GM19468 (cell line): ENCODE measurements at regions not wholly inside any gene's neighbourhood (a gene's known extent, or its start where the extent isn't known, plus 50 kb on each side); places are given as distances from the start of the nearest gene placed in this dataset.

Experiments used
- ATAC-seq: cut with Tn5 transposase; IDR thresholded peaks from one replicate; pipeline ENCODE4 v1.9.1; 2021; ENCODE audit warnings: mild to moderate bottlenecking, moderate library complexity, moderate number of reproducible peaks; ENCODE audit not compliant: unreplicated experiment; ENCODE audit errors: extremely low read depth

GRCh38 chr1:201739492-201740085 is 89.4 kb upstream of the IPO9 start:
- ATAC-seq: no peak

- no peak for ATAC-seq
Measured at GRCh38 chr1:201740086-201740541, 88.8 kb upstream of the IPO9 start.

DNA sequence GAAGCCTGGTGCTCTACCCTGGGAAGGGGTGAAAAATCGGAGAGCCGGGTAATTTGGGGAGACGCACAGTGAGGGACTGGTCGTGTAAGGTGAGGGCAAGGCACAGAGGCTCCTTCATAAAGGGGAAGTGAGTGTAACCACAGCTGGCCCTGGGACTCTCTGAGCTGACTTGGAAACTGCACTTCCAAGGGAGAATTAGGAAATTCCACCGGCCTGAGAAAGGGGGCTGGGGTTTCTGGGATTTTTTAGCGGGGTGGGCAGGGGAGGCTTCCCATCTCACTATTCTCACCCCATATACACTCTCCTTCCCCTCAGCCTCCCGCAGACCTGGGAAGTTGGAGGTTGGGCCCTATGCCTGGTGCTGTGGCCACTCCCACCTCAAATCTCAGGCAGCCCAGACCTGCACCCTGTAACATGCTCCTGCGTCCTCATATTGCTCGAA is 88.3 kb upstream of the IPO9 start:
- no peak for ATAC-seq

GRCh38 chr1:201741763-201742342 is 87.1 kb upstream of the IPO9 start:
- no peak for ATAC-seq

GRCh38 chr1:201742476-201742875 is 86.5 kb upstream of the IPO9 start:
- ATAC-seq: no peak

DNA sequence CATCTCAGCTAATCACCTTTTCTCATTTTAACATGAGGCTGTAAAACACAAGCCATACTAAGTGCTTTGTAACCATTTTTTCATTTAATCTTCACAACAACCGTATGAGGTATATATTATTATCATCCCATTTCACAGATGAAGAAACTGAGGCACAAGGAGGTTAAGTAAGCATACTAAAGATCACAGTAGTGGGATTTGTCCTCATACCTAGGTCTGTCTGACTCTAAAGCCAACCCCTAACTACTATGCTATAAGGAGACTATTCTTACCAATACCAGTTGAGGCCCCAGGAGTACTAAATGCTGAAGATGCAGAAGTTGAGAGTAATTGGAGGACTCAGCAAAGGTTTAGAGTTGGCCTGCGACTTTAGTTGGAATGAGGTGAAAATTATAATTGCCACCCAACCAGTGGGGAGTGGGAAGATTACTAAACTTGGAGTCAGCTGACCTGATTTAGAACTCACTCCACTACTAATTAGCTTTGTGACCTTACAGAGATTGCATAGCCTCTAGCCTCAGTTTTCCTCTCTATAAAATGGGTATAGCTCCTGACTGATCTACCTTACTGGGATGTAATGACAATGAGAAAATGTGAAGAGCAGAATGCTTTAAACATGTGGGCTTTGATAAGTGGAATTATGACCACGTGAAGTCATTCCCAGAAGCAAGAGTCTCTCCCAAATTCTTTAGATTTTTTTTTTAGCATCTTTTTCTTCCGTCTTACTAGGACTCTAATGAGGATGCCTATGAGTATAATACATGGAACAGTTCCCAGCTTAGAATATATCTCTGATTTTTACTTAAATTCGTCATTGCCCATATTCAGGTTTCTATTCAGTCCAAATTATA is 85.8 kb upstream of the IPO9 start:
- no peak for ATAC-seq

GRCh38 chr1:201745023-201745422 is 83.9 kb upstream of the IPO9 start:
- ATAC-seq: no peak

GRCh38 chr1:201746156-201746555 is 82.8 kb upstream of the IPO9 start:
- no peak for ATAC-seq

- ATAC-seq: no peak
Measured at GRCh38 chr1:201747261-201747660, 81.7 kb upstream of the IPO9 start.

DNA sequence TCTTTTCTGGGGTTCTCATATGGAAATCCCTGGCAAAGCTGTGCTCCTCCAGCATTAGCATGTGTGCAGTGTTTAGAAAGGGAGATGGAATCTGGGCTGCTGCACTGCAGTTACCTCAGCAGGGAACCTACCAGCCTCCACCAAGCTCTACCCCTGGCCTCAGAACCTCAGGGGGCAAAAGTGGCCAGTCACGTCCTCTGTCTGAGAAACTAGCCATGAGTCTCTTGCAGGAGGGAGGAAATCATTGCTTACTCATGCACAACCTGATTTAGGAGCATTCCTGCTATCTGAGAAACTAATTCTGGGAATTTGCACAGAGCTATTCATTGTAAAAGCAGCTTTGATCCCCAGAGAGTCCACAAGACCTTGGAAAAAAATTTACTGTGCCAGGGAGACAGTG is 80.6 kb upstream of the IPO9 start:
- ATAC-seq: no peak

- ATAC-seq: no peak
Measured at GRCh38 chr1:201749059-201749690, 79.8 kb upstream of the IPO9 start.

- no peak for ATAC-seq
Measured at GRCh38 chr1:201750120-201750519, 78.8 kb upstream of the IPO9 start.

GRCh38 chr1:201750934-201751333 is 78.0 kb upstream of the IPO9 start:
- ATAC-seq: no peak

DNA sequence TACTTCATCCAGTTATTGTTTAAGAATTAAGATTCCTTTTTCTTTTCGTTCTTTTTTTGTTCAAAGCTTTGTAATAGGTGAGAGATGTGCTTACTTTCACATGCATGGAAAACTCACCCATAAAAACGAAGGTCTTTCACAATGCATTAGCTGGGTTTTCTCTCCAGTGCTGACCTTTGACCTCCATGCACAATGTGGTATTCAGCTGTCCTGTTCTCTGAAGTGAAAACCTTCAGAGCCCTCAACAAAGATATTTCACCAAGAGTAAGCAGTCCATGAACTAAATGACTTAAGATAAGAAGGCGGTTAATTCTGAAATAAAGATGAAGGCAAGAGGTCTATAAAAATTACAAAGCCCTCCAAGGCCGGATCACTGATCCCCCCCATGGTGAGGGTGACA is 77.1 kb upstream of the IPO9 start:
- no peak for ATAC-seq

GRCh38 chr1:201752333-201752732 is 76.6 kb upstream of the IPO9 start:
- no peak for ATAC-seq

GRCh38 chr1:201753492-201753891 is 75.5 kb upstream of the IPO9 start:
- ATAC-seq: no peak

- no peak for ATAC-seq
Measured at GRCh38 chr1:201754353-201754752, 74.6 kb upstream of the IPO9 start.

- ATAC-seq: no peak
Measured at GRCh38 chr1:201755200-201755599, 73.8 kb upstream of the IPO9 start.

DNA sequence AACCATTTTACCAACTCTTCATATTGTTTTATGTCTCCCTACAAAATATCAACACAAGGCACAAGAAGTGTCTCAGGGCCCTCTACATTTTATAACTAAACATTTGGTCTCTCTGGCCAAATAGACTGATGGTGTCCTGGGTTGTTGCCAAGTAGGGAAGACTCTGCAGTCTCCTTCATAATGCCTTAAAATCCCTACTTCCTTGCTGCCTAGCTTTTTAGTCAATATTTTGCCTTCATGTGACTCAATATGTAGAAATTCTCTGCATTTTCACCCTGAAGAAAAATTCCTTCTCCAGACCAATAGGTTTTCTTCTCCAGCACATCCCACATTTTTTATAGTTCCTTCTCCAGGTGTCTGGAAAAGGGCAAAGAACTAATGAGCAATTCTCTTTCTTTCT is 72.6 kb upstream of the IPO9 start:
- ATAC-seq: no peak

- no peak for ATAC-seq
Measured at GRCh38 chr1:201758499-201759050, 70.4 kb upstream of the IPO9 start.
